SK-N-SH (cell line): ENCODE measurements at regions not wholly inside any gene's neighbourhood (a gene's known extent, or its start where the extent isn't known, plus 50 kb on each side); places are given as distances from the start of the nearest gene placed in this dataset.

ENCODE experiments used
- CTCF ChIA-PET: fragments of 300-600, 350-600 bp; formaldehyde crosslinking; extraction: SDS; loops from one replicate; lab custom pipeline; 2021; lab: Yijun Ruan, JAX
- POLR2A ChIA-PET: fragments of 350-600 bp; sonication (Branson Sonifier 250); formaldehyde crosslinking; extraction: SDS; loops from one replicate; lab custom pipeline; 2020; ENCODE audit warnings: antibody characterized with exemption, inconsistent platforms; lab: Yijun Ruan, JAX
- DNase-seq: peaks from one replicate; pipeline ENCODE4 v3.0.0; 2012
- H2AFZ ChIP-seq: fragments of 200-600 bp; sonication (generic); 2 replicates; pipeline ENCODE4 v1.8.1; 2016; ENCODE audit warnings: antibody characterized with exemption, mild to moderate bottlenecking, low read depth
- H3F3A ChIP-seq: fragments of 200-600 bp; sonication (generic); replicated peaks from 2 replicates; pipeline ENCODE3; 2016; ENCODE audit warnings: antibody characterized with exemption, mild to moderate bottlenecking; ENCODE audit not compliant: insufficient read depth
- H3K27ac ChIP-seq, 2 experiments: fragments of 200-500 bp in 1 of 2; fragments of 200-600 bp in 1 of 2; sonication (Bioruptor generic) in 1 of 2; sonication (generic), shearing (Covaris generic) in 1 of 2; 2 replicates each; pipeline versions ENCODE4 v1.5.1 to v1.6.1; 2014 to 2016; ENCODE audit warnings: low read depth in 2 of 2, inconsistent platforms in 1 of 2, low read length in 1 of 2, mild to moderate bottlenecking in 1 of 2, mixed read lengths in 1 of 2
- H3K27me3 ChIP-seq: fragments of 200-600 bp; sonication (generic), shearing (Covaris generic); 2 replicates; pipeline ENCODE4 v1.6.1; 2016; ENCODE audit warnings: mixed run types; ENCODE audit not compliant: insufficient read depth
- H3K36me3 ChIP-seq, 2 experiments: fragments of 200-500 bp in 1 of 2; fragments of 200-600 bp in 1 of 2; sonication (Bioruptor generic) in 1 of 2; sonication (generic) in 1 of 2; replicated peaks in 1 of 2; 2 replicates each; pipeline versions ENCODE3 to v1.5.1; 2014 to 2016; ENCODE audit warnings: low read length in 1 of 2, mild to moderate bottlenecking in 1 of 2; ENCODE audit not compliant: insufficient read depth in 2 of 2, control insufficient read depth in 1 of 2
- H3K4me1 ChIP-seq, 2 experiments: fragments of 200-500 bp in 1 of 2; fragments of 200-600 bp in 1 of 2; sonication (Bioruptor generic) in 1 of 2; sonication (generic), shearing (Covaris generic) in 1 of 2; 2 replicates each; pipeline versions ENCODE4 v1.5.1 to v1.6.1; 2014 to 2016; ENCODE audit warnings: low read depth in 1 of 2, low read length in 1 of 2, mixed run types in 1 of 2; ENCODE audit not compliant: insufficient read depth in 2 of 2, control insufficient read depth in 1 of 2
- H3K4me2 ChIP-seq: fragments of 200-600 bp; sonication (generic), shearing (Covaris generic); 2 replicates; pipeline ENCODE4 v1.6.1; 2017; ENCODE audit warnings: mixed run types
- H3K4me3 ChIP-seq, 2 experiments: fragments of 200-500 bp in 1 of 2; fragments of 200-600 bp in 1 of 2; sonication (Bioruptor generic) in 1 of 2; sonication (generic), shearing (Covaris generic) in 1 of 2; 2 replicates each; pipeline versions ENCODE4 v1.5.1 to v1.8.1; 2014 to 2016; ENCODE audit warnings: low read depth in 2 of 2, inconsistent platforms in 1 of 2, low read length in 1 of 2, mild to moderate bottlenecking in 1 of 2, mixed read lengths in 1 of 2, moderate library complexity in 1 of 2
- H3K79me2 ChIP-seq: fragments of 200-600 bp; sonication (generic); 2 replicates; pipeline ENCODE4 v1.8.1; 2017; ENCODE audit warnings: mild to moderate bottlenecking; ENCODE audit not compliant: insufficient read depth
- H3K9ac ChIP-seq: fragments of 200-600 bp; sonication (generic); 2 replicates; pipeline ENCODE4 v1.6.1; 2017; ENCODE audit warnings: mixed run types
- H3K9me2 ChIP-seq: fragments of 200-600 bp; sonication (generic); 2 replicates; pipeline ENCODE4 v1.6.1; 2017; ENCODE audit warnings: mixed run types
- H3K9me3 ChIP-seq: fragments of 200-600 bp; sonication (generic); 2 replicates; pipeline ENCODE4 v1.6.1; 2017; ENCODE audit warnings: mixed run types, mild to moderate bottlenecking, moderate library complexity
- H4K20me1 ChIP-seq: fragments of 200-600 bp; sonication (generic); 2 replicates; pipeline ENCODE4 v1.6.1; 2017; ENCODE audit warnings: mild to moderate bottlenecking, mixed run types; ENCODE audit not compliant: insufficient read depth
- EP300 ChIP-seq, 2 experiments: IDR thresholded peaks; 2 replicates each; pipeline versions ENCODE4 v1.4.0 to v1.6.1; 2012; ENCODE audit warnings: borderline replicate concordance in 1 of 2, low read depth in 1 of 2, low read length in 1 of 2
- FOXM1 ChIP-seq: IDR thresholded peaks from 2 replicates; pipeline ENCODE4 v1.4.0; 2012; ENCODE audit warnings: low read depth, mild to moderate bottlenecking
- GABPA ChIP-seq: IDR thresholded peaks from 2 replicates; pipeline ENCODE4 v1.4.0; 2012; ENCODE audit warnings: low read depth, mild to moderate bottlenecking
- JUND ChIP-seq: IDR thresholded peaks from 2 replicates; pipeline ENCODE4 v1.4.0; 2012
- MEF2A ChIP-seq: IDR thresholded peaks from 2 replicates; pipeline ENCODE4 v1.4.0; 2012; ENCODE audit warnings: low read depth, borderline replicate concordance
- POLR2AphosphoS5 ChIP-seq: IDR thresholded peaks from 2 replicates; pipeline ENCODE4 v1.6.1; 2012; ENCODE audit warnings: low read depth, low read length
- RCOR1 ChIP-seq: fragments of 150-350 bp; IDR thresholded peaks from 2 replicates; pipeline ENCODE4 v1.6.1; 2017; ENCODE audit warnings: antibody characterized with exemption, low read length
- TEAD4 ChIP-seq: IDR thresholded peaks from 2 replicates; pipeline ENCODE4 v1.4.0; 2012; ENCODE audit warnings: mild to moderate bottlenecking, borderline replicate concordance; ENCODE audit not compliant: insufficient read depth
- WGBS: methylation state at CpG from one replicate; pipeline ENCODE4 v1.1.6; 2017; ENCODE audit warnings: low lambda C conversion rate; 5-methylcytosine and 5-hydroxymethylcytosine counted together
- TF ChIP-seq, protein P1 (sequence below): fragments of 200-600 bp; sonication (generic); IDR thresholded peaks from 2 replicates; pipeline ENCODE4 v1.6.1; 2017; ENCODE audit warnings: antibody characterized with exemption, mild to moderate bottlenecking, moderate library complexity
- TF ChIP-seq, protein P2 (sequence below): fragments of 150-350 bp; IDR thresholded peaks from 2 replicates; pipeline ENCODE4 v1.6.1; 2016; ENCODE audit warnings: mild to moderate bottlenecking, low read depth, low read length
- TF ChIP-seq, protein P3 (sequence below): IDR thresholded peaks from 2 replicates; pipeline ENCODE4 v1.4.0; 2012; ENCODE audit warnings: low read depth, borderline replicate concordance
- TF ChIP-seq, protein P4 (sequence below): IDR thresholded peaks from 2 replicates; pipeline ENCODE4 v1.4.0; 2012; ENCODE audit warnings: low read depth

DNA sequence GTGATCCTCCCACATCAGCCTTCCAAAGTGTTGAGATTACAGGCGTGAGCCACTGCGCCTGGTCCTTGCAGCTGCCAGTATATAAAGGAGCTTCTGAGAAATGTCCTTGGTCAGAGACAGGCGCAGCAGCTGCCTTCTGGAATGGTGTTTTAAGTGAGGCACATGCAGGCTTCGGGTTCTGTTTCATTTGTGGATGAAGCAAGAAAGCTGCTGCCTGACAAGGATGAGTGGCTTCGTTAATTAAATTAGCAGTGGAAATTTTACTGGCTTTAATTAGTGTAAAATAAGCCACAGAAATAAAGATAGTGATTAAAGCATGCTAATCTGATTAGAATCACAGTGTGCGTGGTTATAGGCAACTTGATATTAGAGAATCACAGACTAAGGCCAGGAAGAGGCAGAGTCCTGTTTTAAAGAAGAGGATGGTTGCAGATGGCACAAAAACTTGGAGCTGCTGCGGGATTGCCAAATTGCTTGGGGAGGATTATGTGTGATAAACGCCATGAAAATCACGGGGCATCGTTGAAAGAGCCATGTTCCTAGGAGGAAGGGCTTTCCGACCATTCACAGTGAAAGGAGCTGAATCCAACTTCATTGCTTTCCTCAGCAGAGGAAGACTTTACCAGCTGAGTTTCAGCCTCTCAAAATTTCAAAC lies 348.4 kb upstream of the FAT1 start:
- H2AFZ ChIP-seq = no peak overlapping the region
- H3K9me3 ChIP-seq = no peaks in the 10 kb centered on the region
- ChIA-PET CTCF (interaction anchor here (1.0 kb wide), 1 partner anchor 15 kb away, joined by 3 read pairs; no protein-coding TSS in a partner anchor), POLR2A (interaction anchor here (0.5 kb wide), 1 partner anchor 1256 kb away, joined by 3 read pairs; no protein-coding TSS in a partner anchor)
- H3K36me3 ChIP-seq = no peaks in the 10 kb centered on the region
- peak; percentile 28 for DNase-seq
- 23% methylated on average over 11 of the region's 11 CpGs for WGBS
- H3K27ac ChIP-seq = no peak overlapping the region
- no peaks in the 10 kb centered on the region; a peak in 1 of 4 replicates for H3K4me1 ChIP-seq
- TF ChIP-seq, protein P1, sequence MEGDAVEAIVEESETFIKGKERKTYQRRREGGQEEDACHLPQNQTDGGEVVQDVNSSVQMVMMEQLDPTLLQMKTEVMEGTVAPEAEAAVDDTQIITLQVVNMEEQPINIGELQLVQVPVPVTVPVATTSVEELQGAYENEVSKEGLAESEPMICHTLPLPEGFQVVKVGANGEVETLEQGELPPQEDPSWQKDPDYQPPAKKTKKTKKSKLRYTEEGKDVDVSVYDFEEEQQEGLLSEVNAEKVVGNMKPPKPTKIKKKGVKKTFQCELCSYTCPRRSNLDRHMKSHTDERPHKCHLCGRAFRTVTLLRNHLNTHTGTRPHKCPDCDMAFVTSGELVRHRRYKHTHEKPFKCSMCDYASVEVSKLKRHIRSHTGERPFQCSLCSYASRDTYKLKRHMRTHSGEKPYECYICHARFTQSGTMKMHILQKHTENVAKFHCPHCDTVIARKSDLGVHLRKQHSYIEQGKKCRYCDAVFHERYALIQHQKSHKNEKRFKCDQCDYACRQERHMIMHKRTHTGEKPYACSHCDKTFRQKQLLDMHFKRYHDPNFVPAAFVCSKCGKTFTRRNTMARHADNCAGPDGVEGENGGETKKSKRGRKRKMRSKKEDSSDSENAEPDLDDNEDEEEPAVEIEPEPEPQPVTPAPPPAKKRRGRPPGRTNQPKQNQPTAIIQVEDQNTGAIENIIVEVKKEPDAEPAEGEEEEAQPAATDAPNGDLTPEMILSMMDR = no peak
- TF ChIP-seq, protein P2, sequence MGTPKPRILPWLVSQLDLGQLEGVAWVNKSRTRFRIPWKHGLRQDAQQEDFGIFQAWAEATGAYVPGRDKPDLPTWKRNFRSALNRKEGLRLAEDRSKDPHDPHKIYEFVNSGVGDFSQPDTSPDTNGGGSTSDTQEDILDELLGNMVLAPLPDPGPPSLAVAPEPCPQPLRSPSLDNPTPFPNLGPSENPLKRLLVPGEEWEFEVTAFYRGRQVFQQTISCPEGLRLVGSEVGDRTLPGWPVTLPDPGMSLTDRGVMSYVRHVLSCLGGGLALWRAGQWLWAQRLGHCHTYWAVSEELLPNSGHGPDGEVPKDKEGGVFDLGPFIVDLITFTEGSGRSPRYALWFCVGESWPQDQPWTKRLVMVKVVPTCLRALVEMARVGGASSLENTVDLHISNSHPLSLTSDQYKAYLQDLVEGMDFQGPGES = no peak
- no peak for TF ChIP-seq POLR2AphosphoS5
- TF ChIP-seq GABPA = no peak
- no peak for TF ChIP-seq MEF2A
- no peak for TF ChIP-seq EP300 (IDR thresholded peaks at IDR 0.05; ENCODE audit: borderline replicate concordance in 1 of 2, low read depth in 1 of 2, low read length in 1 of 2)
- TF ChIP-seq, protein P3, sequence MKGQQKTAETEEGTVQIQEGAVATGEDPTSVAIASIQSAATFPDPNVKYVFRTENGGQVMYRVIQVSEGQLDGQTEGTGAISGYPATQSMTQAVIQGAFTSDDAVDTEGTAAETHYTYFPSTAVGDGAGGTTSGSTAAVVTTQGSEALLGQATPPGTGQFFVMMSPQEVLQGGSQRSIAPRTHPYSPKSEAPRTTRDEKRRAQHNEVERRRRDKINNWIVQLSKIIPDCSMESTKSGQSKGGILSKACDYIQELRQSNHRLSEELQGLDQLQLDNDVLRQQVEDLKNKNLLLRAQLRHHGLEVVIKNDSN = no peak
- TF ChIP-seq TEAD4 = no peak
- TF ChIP-seq JUND = no peak
- TF ChIP-seq, protein P4, sequence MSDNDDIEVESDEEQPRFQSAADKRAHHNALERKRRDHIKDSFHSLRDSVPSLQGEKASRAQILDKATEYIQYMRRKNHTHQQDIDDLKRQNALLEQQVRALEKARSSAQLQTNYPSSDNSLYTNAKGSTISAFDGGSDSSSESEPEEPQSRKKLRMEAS = no peak
- no peaks in the 10 kb centered on the region for H3K27me3 ChIP-seq
- no peak overlapping the region for H3K9ac ChIP-seq
- no peaks in the 10 kb centered on the region for H3K79me2 ChIP-seq
- H3F3A ChIP-seq = no peaks in the 10 kb centered on the region
- H3K4me2 ChIP-seq = peak overlapping the region; percentile 39; the same call in 1 of the 2 replicates
- no peak overlapping the region for H3K4me3 ChIP-seq
- no peaks in the 10 kb centered on the region for H3K9me2 ChIP-seq
- no peaks in the 10 kb centered on the region for H4K20me1 ChIP-seq

DNA sequence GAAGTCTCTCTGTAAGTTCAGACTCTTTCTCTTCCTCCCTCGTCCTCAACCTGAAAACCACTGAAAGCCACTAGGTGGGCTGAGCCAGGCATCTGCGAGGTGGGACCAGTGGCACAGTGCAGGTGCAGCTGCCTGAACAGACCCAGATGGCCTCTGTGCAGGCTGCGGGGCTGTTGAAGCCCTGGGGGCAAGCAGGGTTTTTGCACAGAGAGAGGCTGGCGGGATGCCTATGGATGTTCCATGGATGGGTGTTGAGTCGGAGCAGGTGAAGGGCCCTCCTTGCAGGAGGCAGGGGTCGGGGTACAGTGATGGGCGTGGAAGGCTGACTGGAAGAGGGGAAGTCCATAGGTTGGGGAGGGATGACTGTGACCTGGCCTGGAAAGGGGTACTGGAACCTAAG lies 350.2 kb upstream of the FAT1 start:
- H3K36me3 ChIP-seq = no peaks in the 10 kb centered on the region
- no peaks in the 10 kb centered on the region for H3K9me2 ChIP-seq
- no peaks in the 10 kb centered on the region for H3F3A ChIP-seq
- TF ChIP-seq RCOR1 (no peak), FOXM1 (no peak)
- H2AFZ ChIP-seq = no peak overlapping the region
- ChIA-PET POLR2A (no interaction called here), CTCF (no interaction called here)
- no peak overlapping the region for H3K4me3 ChIP-seq
- no peak overlapping the region for H3K27ac ChIP-seq
- H3K79me2 ChIP-seq = no peaks in the 10 kb centered on the region
- no peaks in the 10 kb centered on the region for H3K9me3 ChIP-seq
- WGBS = 30% methylated on average over 6 of the region's 7 CpGs
- no peaks in the 10 kb centered on the region; the same call in 1 of the 2 replicates for H3K27me3 ChIP-seq
- no peak for DNase-seq
- H3K4me1 ChIP-seq = no peaks in the 10 kb centered on the region; a peak in 1 of 4 replicates
- no peak overlapping the region for H3K9ac ChIP-seq
- no peak overlapping the region for H3K4me2 ChIP-seq
- no peaks in the 10 kb centered on the region for H4K20me1 ChIP-seq
